ENCODE measurements at regions not wholly inside any gene's neighbourhood (a gene's known extent, or its start where the extent isn't known, plus 50 kb on each side); places are given as distances from the start of the nearest gene placed in this dataset.
"Not testable (repeated sequence)": the region's sequence is repeated elsewhere in the genome, so short reads cannot be mapped to it uniquely, and the experiment has no call there.

- DNase-seq (ENCODE audit: low spot score) = no peak
Observed at GRCh38 chr2:226474131-226474530, 325.5 kb downstream of the IRS1 start.

- DNase-seq (ENCODE audit: low spot score) = no peak
Observed at GRCh38 chr2:226471987-226472470, 327.6 kb downstream of the IRS1 start.

GRCh38 chr2:226467633-226468032 is 332.0 kb downstream of the IRS1 start:
- DNase-seq (ENCODE audit: low spot score) = no peak

GRCh38 chr2:226467221-226467620 is 332.4 kb downstream of the IRS1 start:
- DNase-seq (ENCODE audit: low spot score) = no peak

- no peak for DNase-seq (ENCODE audit: low spot score)
Observed at GRCh38 chr2:226466589-226466988, 333.0 kb downstream of the IRS1 start.

GRCh38 chr2:226466124-226466523 is 333.5 kb downstream of the IRS1 start:
- no peak for DNase-seq (ENCODE audit: low spot score)

- DNase-seq (ENCODE audit: low spot score) = no peak
Observed at GRCh38 chr2:226464380-226464779, 335.2 kb downstream of the IRS1 start.

GRCh38 chr2:226463154-226463553 is 336.5 kb downstream of the IRS1 start:
- DNase-seq (ENCODE audit: low spot score) = no peak

- no peak for DNase-seq (ENCODE audit: low spot score)
Observed at GRCh38 chr2:226461981-226462380, 337.6 kb downstream of the IRS1 start.

- not testable (repeated sequence) for DNase-seq (ENCODE audit: low spot score)
Observed at GRCh38 chr2:226456144-226456543, 343.5 kb downstream of the IRS1 start.

- DNase-seq (ENCODE audit: low spot score) = no peak
Observed at GRCh38 chr2:226452768-226453167, 346.9 kb downstream of the IRS1 start.

GRCh38 chr2:226451486-226451885 is 348.1 kb downstream of the IRS1 start:
- DNase-seq (ENCODE audit: low spot score) = no peak

GRCh38 chr2:226450141-226450540 is 349.5 kb downstream of the IRS1 start:
- DNase-seq (ENCODE audit: low spot score) = no peak

- DNase-seq (ENCODE audit: low spot score) = no peak
Observed at GRCh38 chr2:226447338-226448300, 352.0 kb downstream of the IRS1 start.

GRCh38 chr2:226446406-226447001 is 353.1 kb downstream of the IRS1 start:
- no peak for DNase-seq (ENCODE audit: low spot score)

- DNase-seq (ENCODE audit: low spot score) = no peak
Observed at GRCh38 chr2:226445216-226445861, 354.3 kb downstream of the IRS1 start.

GRCh38 chr2:226443112-226443511 is 356.5 kb downstream of the IRS1 start:
- no peak for DNase-seq (ENCODE audit: low spot score)

GRCh38 chr2:226440127-226440918 is 359.3 kb downstream of the IRS1 start:
- no peak for DNase-seq (ENCODE audit: low spot score)

- DNase-seq (ENCODE audit: low spot score) = no peak
Observed at GRCh38 chr2:226439337-226439736, 360.3 kb downstream of the IRS1 start.

- DNase-seq (ENCODE audit: low spot score) = no peak
Observed at GRCh38 chr2:226435146-226435545, 364.5 kb downstream of the IRS1 start.

GRCh38 chr2:226434702-226435101 is 364.9 kb downstream of the IRS1 start:
- no peak for DNase-seq (ENCODE audit: low spot score)

All from CD4-positive, alpha-beta T cell treated with Interleukin-6 at 100 ng/mL for 8 hours (primary cell).